Activated CD4-positive, CD25-positive, alpha-beta regulatory T cell treated with anti-CD3 and anti-CD28 coated beads, Interleukin-2, amount 50 U/mL, for 24 hours (primary cell): ENCODE measurements at regions not wholly inside any gene's neighbourhood (a gene's known extent, or its start where the extent isn't known, plus 50 kb on each side); places are given as distances from the start of the nearest gene placed in this dataset.
"Not testable (repeated sequence)": the region's sequence is repeated elsewhere in the genome, so short reads cannot be mapped to it uniquely, and the experiment has no call there.

Experiments
- ATAC-seq, 2 donors: fragments of 150-1000 bp; cut with Tn5 transposase; one replicate each; pipeline ENCODE4 v1.10.0; 2021; ENCODE audit warnings: mild to moderate bottlenecking in 1 of 2, moderate library complexity in 1 of 2

- ATAC-seq: not testable (repeated sequence)
Observed at GRCh38 chr2:111596808-111597705, 286.9 kb downstream of the ANAPC1 start.

- ATAC-seq: peak; percentile 21 to 41
Observed at GRCh38 chr2:111598944-111599343, 285.0 kb downstream of the ANAPC1 start.

GRCh38 chr2:111602259-111602658, 281.7 kb downstream of the ANAPC1 start:
- not testable (repeated sequence) for ATAC-seq

GRCh38 chr2:111605798-111606197, 278.2 kb downstream of the ANAPC1 start:
- ATAC-seq: peak; percentile 41 to 44

GRCh38 chr2:111606632-111607031, 277.4 kb downstream of the ANAPC1 start:
- not testable (repeated sequence) for ATAC-seq

GRCh38 chr2:111609146-111609844, 274.7 kb downstream of the ANAPC1 start:
- ATAC-seq: not testable (repeated sequence)

GRCh38 chr2:111610035-111610434, 274.0 kb downstream of the ANAPC1 start:
- ATAC-seq: not testable (repeated sequence)

GRCh38 chr2:111616651-111617218, 267.3 kb downstream of the ANAPC1 start:
- no peak for ATAC-seq

GRCh38 chr2:111617299-111618225, 266.4 kb downstream of the ANAPC1 start:
- ATAC-seq: no peak

- ATAC-seq: no peak
Observed at GRCh38 chr2:111618226-111618977, 265.6 kb downstream of the ANAPC1 start.

- no peak for ATAC-seq
Observed at GRCh38 chr2:111618978-111619902, 264.8 kb downstream of the ANAPC1 start.

- no peak for ATAC-seq
Observed at GRCh38 chr2:111620281-111620680, 263.7 kb downstream of the ANAPC1 start.

GRCh38 chr2:111622859-111623258, 261.1 kb downstream of the ANAPC1 start:
- no peak for ATAC-seq

GRCh38 chr2:111623380-111623779, 260.6 kb downstream of the ANAPC1 start:
- ATAC-seq: no peak

GRCh38 chr2:111624411-111625156, 259.4 kb downstream of the ANAPC1 start:
- peak; percentile 35 to 45 for ATAC-seq

- not testable (repeated sequence) for ATAC-seq
Observed at GRCh38 chr2:111625157-111625537, 258.8 kb downstream of the ANAPC1 start.

GRCh38 chr2:111626037-111626864, 257.7 kb downstream of the ANAPC1 start:
- ATAC-seq: peak; percentile 82 to 89

GRCh38 chr2:111626865-111627163, 257.2 kb downstream of the ANAPC1 start:
- no peak for ATAC-seq

- no peak for ATAC-seq
Observed at GRCh38 chr2:111627256-111627655, 256.7 kb downstream of the ANAPC1 start.
